ENCODE measurements at regions not wholly inside any gene's neighbourhood (a gene's known extent, or its start where the extent isn't known, plus 50 kb on each side); places are given as distances from the start of the nearest gene placed in this dataset.

DNA sequence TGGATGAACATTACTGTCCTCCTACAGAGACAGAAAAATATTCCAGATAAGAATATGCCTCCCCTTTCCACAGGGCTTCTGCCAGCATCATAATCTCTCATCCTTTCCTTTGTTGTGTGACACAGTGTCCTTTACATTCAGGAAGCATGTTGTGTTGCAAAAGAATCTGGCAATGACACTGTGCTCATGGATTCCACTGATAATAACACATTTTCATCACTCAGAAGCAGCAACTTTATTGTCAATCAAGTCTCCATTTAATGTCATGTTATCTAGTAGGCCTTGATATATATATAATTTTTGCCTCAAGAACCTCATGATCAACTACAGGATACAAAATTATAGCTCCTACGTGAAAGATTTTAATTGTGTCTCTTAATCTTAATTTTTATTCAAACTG lies 833.9 kb downstream of the FSTL5 start:
- TF ChIP-seq EZH2 (IDR thresholded peaks at IDR 0.05; ENCODE audit: insufficient read depth, poor library complexity, severe bottlenecking) = no peak
- no peak for TF ChIP-seq EZH2phosphoT487 (IDR thresholded peaks at IDR 0.05; ENCODE audit: insufficient read depth, low read depth)
- no peaks in the 10 kb centered on the region for H4K20me1 ChIP-seq (ENCODE audit: insufficient read depth)
- H3F3A ChIP-seq (ENCODE audit: insufficient read depth) = no peaks in the 10 kb centered on the region
- no peak overlapping the region for H2AFZ ChIP-seq
- H3K79me2 ChIP-seq (ENCODE audit: insufficient read depth) = no peaks in the 10 kb centered on the region
- H3K9ac ChIP-seq = no peak overlapping the region
- no peak overlapping the region for H3K4me2 ChIP-seq (ENCODE audit: unreplicated experiment)
- H3K36me3 ChIP-seq (ENCODE audit: low read depth) = no peaks in the 10 kb centered on the region
- no peaks in the 10 kb centered on the region for H3K27me3 ChIP-seq (replicated peaks; ENCODE audit: insufficient read depth)
- no peaks in the 10 kb centered on the region for H3K4me1 ChIP-seq (ENCODE audit: insufficient read depth)
- DNase-seq = no peak
- no peaks in the 10 kb centered on the region for H3K9me2 ChIP-seq (ENCODE audit: insufficient read depth)
- 23 to 26% methylated on average over 1 of the region's 1 CpG for WGBS, 2 experiments (ENCODE audit: low coverage in 1 of 2, low lambda C conversion rate in 2 of 2, missing lambda C conversion rate in 2 of 2)
- H3K4me3 ChIP-seq = no peak overlapping the region
- no peak overlapping the region for H3K27ac ChIP-seq
- in situ Hi-C loops (cut with MboI) = no loop called here
- H3K9me3 ChIP-seq (ENCODE audit: low read depth) = no peaks in the 10 kb centered on the region

DNA sequence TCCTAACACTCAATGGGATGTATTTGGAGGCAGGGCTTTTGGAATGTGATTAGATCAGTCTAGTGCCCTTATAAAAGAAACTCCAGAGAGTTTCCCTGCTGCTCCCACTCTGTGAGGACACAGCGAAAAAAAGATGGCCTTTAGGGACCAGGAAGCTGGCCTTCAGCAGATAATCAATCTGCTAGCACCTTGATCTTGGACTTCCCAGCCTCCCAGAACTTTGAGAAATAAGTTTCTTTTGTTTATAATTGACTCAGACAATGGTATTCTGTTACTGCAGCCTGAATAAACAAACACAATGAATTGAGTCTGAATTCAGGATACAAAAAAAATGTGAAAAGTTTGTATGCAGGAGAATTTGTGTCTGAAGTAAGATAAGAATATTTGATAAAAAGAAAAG lies 842.1 kb downstream of the FSTL5 start:
- Histone ChIP-seq H3K4me1 (ENCODE audit: insufficient read depth) (no peaks in the 10 kb centered on the region), H3K9me2 (ENCODE audit: insufficient read depth) (no peaks in the 10 kb centered on the region), H3K27me3 (replicated peaks; ENCODE audit: insufficient read depth) (no peaks in the 10 kb centered on the region), H4K20me1 (ENCODE audit: insufficient read depth) (no peaks in the 10 kb centered on the region), H3K9me3 (ENCODE audit: low read depth) (no peaks in the 10 kb centered on the region), H3F3A (ENCODE audit: insufficient read depth) (no peaks in the 10 kb centered on the region), H3K4me3 (no peak overlapping the region), H3K27ac (no peak overlapping the region), H3K36me3 (ENCODE audit: low read depth) (no peaks in the 10 kb centered on the region), H3K9ac (no peak overlapping the region), H2AFZ (no peak overlapping the region), H3K79me2 (ENCODE audit: insufficient read depth) (no peaks in the 10 kb centered on the region), H3K4me2 (ENCODE audit: unreplicated experiment) (no peak overlapping the region)
- in situ Hi-C loops (cut with MboI) = no loop called here
- WGBS, 2 experiments (ENCODE audit: low coverage in 1 of 2, low lambda C conversion rate in 2 of 2, missing lambda C conversion rate in 2 of 2) = 42 to 56% methylated on average over 1 of the region's 1 CpG
- no peak for DNase-seq
- TF ChIP-seq EZH2phosphoT487 (IDR thresholded peaks at IDR 0.05; ENCODE audit: insufficient read depth, low read depth) (no peak), EZH2 (IDR thresholded peaks at IDR 0.05; ENCODE audit: insufficient read depth, poor library complexity, severe bottlenecking) (no peak)

GRCh38 chr4:161320377-161320776 lies 843.4 kb downstream of the FSTL5 start:
- Histone ChIP-seq H3K27me3 (replicated peaks; ENCODE audit: insufficient read depth) (no peaks in the 10 kb centered on the region), H3K4me3 (no peak overlapping the region), H3K9me3 (ENCODE audit: low read depth) (no peaks in the 10 kb centered on the region), H3K9ac (no peak overlapping the region), H3K27ac (no peak overlapping the region), H3K4me2 (ENCODE audit: unreplicated experiment) (no peak overlapping the region), H3K36me3 (ENCODE audit: low read depth) (no peaks in the 10 kb centered on the region), H4K20me1 (ENCODE audit: insufficient read depth) (no peaks in the 10 kb centered on the region), H3K9me2 (ENCODE audit: insufficient read depth) (no peaks in the 10 kb centered on the region), H3F3A (ENCODE audit: insufficient read depth) (no peaks in the 10 kb centered on the region), H2AFZ (no peak overlapping the region), H3K4me1 (ENCODE audit: insufficient read depth) (no peaks in the 10 kb centered on the region), H3K79me2 (ENCODE audit: insufficient read depth) (no peaks in the 10 kb centered on the region)
- DNase-seq = peak; percentile 1
- 29 to 44% methylated on average over 4 of the region's 4 CpGs for WGBS, 2 experiments (ENCODE audit: low coverage in 1 of 2, low lambda C conversion rate in 2 of 2, missing lambda C conversion rate in 2 of 2)
- TF ChIP-seq EZH2 (IDR thresholded peaks at IDR 0.05; ENCODE audit: insufficient read depth, poor library complexity, severe bottlenecking) = no peak
- TF ChIP-seq EZH2phosphoT487 (IDR thresholded peaks at IDR 0.05; ENCODE audit: insufficient read depth, low read depth) = no peak
- in situ Hi-C loops (cut with MboI) = no loop called here

DNA sequence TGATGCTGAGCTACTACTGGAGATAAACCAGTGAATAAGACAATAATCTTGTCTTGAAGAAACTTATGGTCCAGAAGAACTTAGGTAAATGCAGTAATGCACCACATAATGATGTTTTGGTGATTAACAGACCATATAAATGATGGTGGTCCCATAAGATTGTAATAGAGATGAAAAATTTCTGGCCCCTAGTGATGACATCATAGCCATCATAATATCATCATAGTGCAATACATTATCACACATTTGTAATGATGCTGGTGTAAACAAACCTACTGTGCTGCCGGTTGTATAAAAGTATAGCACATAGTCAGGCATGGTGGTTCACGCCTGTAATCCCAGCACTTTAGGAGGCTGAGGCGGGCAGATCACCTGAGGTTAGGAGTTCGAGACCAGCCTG lies 846.8 kb downstream of the FSTL5 start:
- H4K20me1 ChIP-seq (ENCODE audit: insufficient read depth) = no peaks in the 10 kb centered on the region
- 38 to 43% methylated on average over 4 of the region's 4 CpGs for WGBS, 2 experiments (ENCODE audit: low coverage in 1 of 2, low lambda C conversion rate in 2 of 2, missing lambda C conversion rate in 2 of 2)
- H3K9me2 ChIP-seq (ENCODE audit: insufficient read depth) = no peaks in the 10 kb centered on the region
- H3K4me3 ChIP-seq = no peak overlapping the region
- H3K4me2 ChIP-seq (ENCODE audit: unreplicated experiment) = no peak overlapping the region
- H3K27ac ChIP-seq = no peak overlapping the region
- no peaks in the 10 kb centered on the region for H3K79me2 ChIP-seq (ENCODE audit: insufficient read depth)
- in situ Hi-C loops (cut with MboI) = no loop called here
- TF ChIP-seq EZH2 (IDR thresholded peaks at IDR 0.05; ENCODE audit: insufficient read depth, poor library complexity, severe bottlenecking) = no peak
- TF ChIP-seq EZH2phosphoT487 (IDR thresholded peaks at IDR 0.05; ENCODE audit: insufficient read depth, low read depth) = no peak
- no peaks in the 10 kb centered on the region for H3K36me3 ChIP-seq (ENCODE audit: low read depth)
- no peaks in the 10 kb centered on the region for H3K9me3 ChIP-seq (ENCODE audit: low read depth)
- H3F3A ChIP-seq (ENCODE audit: insufficient read depth) = no peaks in the 10 kb centered on the region
- no peaks in the 10 kb centered on the region for H3K27me3 ChIP-seq (replicated peaks; ENCODE audit: insufficient read depth)
- H3K4me1 ChIP-seq (ENCODE audit: insufficient read depth) = no peaks in the 10 kb centered on the region
- H2AFZ ChIP-seq = no peak overlapping the region
- no peak for DNase-seq
- no peak overlapping the region for H3K9ac ChIP-seq

DNA sequence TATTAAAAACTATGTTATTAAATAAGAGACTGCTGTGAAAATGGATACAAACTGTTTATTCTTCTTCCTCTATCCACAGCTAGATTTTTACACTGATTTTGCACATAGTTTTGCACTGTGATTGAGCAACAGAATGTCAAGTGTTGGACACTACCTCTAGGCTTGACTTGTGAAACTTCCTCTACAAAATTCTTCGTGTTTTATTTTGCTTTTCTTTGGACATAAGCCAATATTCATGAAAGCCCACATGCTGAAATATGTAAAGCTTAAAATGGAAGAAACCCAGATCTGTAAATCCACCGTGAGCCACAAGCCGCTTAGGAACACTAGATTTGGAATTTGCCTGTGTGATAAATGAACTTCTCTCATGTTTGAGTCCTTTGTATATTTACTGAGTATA lies 849.4 kb downstream of the FSTL5 start:
- H3K9ac ChIP-seq = no peak overlapping the region
- no peaks in the 10 kb centered on the region for H3K4me1 ChIP-seq (ENCODE audit: insufficient read depth)
- H3K27ac ChIP-seq = no peak overlapping the region
- H3K9me2 ChIP-seq (ENCODE audit: insufficient read depth) = no peaks in the 10 kb centered on the region
- DNase-seq = no peak
- no peaks in the 10 kb centered on the region for H4K20me1 ChIP-seq (ENCODE audit: insufficient read depth)
- TF ChIP-seq EZH2phosphoT487 (IDR thresholded peaks at IDR 0.05; ENCODE audit: insufficient read depth, low read depth) (no peak), EZH2 (IDR thresholded peaks at IDR 0.05; ENCODE audit: insufficient read depth, poor library complexity, severe bottlenecking) (no peak)
- in situ Hi-C loops (cut with MboI) = no loop called here
- H3K27me3 ChIP-seq (replicated peaks; ENCODE audit: insufficient read depth) = no peaks in the 10 kb centered on the region
- no peaks in the 10 kb centered on the region for H3K36me3 ChIP-seq (ENCODE audit: low read depth)
- H3K9me3 ChIP-seq (ENCODE audit: low read depth) = no peaks in the 10 kb centered on the region
- H3K4me2 ChIP-seq (ENCODE audit: unreplicated experiment) = no peak overlapping the region
- no peak overlapping the region for H2AFZ ChIP-seq
- no peaks in the 10 kb centered on the region for H3K79me2 ChIP-seq (ENCODE audit: insufficient read depth)
- no peaks in the 10 kb centered on the region for H3F3A ChIP-seq (ENCODE audit: insufficient read depth)
- no peak overlapping the region for H3K4me3 ChIP-seq
- 29 to 33% methylated on average over 3 of the region's 3 CpGs for whole genome bisulfite sequencing, 2 experiments (ENCODE audit: low coverage in 1 of 2, low lambda C conversion rate in 2 of 2, missing lambda C conversion rate in 2 of 2)

Data from GM23248 (cell line).